IPS-NIHi11 (cell line): ENCODE measurements at regions not wholly inside any gene's neighbourhood (a gene's known extent, or its start where the extent isn't known, plus 50 kb on each side); places are given as distances from the start of the nearest gene placed in this dataset.
"Not testable (repeated sequence)": the region's sequence is repeated elsewhere in the genome, so short reads cannot be mapped to it uniquely, and the experiment has no call there.

Source experiments
- DNase-seq: peaks from one replicate; pipeline ENCODE4 v3.0.0; 2012; ENCODE audit warnings: mixed read lengths, low spot score

GRCh38 chr16:9141813-9142212, 50.4 kb downstream of the HAPSTR1 start:
- DNase-seq: no peak

DNA sequence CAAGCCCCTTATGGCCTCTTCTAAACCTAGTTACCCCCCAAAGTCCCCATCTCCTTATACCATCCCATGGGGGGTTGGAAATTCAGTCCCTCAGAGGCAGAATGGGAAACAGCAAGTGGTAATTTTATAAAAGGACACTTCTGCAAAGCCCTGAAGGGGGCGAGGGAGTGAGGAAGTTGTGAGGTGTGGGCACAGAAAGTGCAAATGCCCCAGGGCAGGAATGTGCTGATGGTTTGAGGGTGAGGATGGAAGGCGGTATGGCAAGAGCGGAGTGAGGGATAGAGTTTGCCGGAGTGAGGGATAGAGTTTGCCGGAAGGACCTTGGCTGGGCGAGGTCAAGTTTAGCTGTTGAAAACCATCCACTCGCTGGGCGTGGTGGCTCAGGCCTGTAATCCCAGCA, 52.7 kb downstream of the HAPSTR1 start:
- DNase-seq: no peak

DNA sequence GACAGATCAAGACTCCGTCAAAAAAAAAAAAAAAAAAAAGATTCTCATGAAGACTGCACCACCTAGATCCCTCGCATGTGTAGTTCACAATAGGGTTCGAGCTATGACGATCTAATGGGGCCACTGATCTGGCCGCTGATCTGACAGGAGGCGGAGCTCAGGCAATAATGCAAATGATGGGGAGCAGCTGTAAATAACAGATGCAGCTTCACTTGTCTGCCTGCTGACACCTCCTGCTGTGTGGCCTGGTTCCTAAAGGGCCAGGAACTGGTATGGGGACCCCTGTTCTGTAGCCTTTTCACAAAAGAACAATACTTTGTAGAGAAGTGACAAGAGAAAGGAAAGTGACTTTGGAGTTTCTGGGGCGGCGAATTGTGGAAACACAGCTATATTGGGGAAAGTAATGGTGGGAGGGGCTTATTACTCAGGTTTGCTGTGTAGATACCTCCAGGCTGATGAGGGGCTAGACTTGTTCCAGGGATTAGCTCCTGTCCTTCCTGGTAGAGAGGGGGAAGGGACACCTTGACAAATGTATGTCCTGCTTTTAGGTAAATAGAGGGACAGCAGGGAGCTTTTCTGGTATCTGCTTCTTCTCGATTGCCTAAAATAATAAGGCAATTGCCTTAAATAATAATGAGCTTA, 57.1 kb downstream of the HAPSTR1 start:
- DNase-seq: no peak

DNA sequence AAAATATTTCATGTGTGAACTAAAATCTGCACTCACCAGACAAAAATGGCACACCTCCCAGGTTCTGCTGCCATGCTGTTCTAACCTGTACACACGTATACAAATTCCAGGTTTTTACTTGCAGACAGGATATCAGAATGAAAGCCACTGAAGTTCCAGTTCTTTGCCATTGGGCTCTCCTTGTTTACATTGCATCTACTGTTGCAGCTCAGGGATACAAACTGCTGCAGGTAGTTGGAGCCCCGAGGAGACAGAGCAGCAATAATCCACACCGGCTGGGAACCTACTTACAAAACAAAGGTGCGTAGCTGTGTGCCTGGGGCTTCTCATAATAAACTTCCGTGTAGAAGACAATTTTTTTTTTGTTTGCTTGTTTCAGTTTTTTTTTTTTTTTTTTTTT, 59.6 kb downstream of the HAPSTR1 start:
- no peak for DNase-seq

- no peak for DNase-seq
Observed at GRCh38 chr16:9151597-9151996, 60.2 kb downstream of the HAPSTR1 start.

GRCh38 chr16:9152649-9153501, 61.4 kb downstream of the HAPSTR1 start:
- DNase-seq: no peak

DNA sequence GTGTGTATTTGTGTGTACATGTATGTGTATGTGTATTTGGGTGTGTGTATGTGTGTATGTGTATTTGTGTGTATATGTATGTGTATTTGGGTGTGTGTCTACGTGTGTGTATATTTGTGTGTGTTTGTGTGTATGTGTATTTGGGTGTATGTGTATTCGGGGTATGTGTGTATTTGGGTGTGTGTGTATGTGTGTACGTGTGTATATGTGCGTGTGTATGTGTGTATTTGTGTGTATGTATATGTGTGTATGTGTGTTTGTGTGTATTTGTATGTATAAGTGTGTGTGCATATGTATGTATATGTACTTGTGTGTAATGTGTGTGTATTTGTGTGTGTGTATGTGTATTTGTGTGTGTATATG, 62.0 kb downstream of the HAPSTR1 start:
- DNase-seq: no peak

DNA sequence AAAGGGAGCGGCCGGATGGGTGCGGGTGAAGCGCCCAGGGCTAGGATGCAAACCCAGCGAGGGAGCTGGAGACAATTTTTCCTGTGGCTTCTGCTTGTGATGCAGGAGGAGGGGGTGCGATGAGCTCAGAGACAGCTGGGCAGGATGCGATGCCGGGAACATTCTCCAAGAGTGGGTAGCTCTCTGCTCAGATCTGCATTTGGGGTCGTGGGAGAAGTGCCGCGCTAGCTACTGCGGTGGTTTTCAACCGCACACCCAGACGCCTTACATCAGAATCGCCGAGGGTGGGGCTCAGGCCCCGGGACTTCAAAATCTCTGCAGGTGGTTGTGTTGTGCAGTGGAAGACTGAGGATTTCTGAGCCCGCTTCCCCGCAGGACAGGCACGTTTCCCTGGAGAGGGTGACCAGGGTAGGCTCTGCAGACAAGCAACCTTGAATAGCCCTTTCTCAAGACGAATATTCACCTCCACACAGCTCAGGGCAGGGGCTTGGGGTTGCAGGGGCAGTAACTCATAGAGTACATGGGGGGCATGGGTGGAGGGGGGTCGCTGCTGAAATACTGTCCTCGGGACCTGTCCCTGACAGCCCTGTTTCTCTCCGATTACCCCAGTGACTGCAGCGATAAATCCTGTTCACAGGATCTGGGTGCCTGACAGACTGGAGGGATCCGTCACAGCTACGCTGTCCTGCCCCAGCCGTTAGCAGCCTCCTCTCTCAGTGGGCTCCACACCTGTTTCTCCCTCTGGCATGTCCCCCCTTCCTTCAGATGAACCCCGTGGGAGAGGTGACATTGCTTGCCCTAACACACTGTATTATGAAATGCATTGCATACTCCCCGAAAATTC, 63.3 kb downstream of the HAPSTR1 start:
- DNase-seq: no peak

- no peak for DNase-seq
Observed at GRCh38 chr16:9155871-9156270, 64.4 kb downstream of the HAPSTR1 start.

DNA sequence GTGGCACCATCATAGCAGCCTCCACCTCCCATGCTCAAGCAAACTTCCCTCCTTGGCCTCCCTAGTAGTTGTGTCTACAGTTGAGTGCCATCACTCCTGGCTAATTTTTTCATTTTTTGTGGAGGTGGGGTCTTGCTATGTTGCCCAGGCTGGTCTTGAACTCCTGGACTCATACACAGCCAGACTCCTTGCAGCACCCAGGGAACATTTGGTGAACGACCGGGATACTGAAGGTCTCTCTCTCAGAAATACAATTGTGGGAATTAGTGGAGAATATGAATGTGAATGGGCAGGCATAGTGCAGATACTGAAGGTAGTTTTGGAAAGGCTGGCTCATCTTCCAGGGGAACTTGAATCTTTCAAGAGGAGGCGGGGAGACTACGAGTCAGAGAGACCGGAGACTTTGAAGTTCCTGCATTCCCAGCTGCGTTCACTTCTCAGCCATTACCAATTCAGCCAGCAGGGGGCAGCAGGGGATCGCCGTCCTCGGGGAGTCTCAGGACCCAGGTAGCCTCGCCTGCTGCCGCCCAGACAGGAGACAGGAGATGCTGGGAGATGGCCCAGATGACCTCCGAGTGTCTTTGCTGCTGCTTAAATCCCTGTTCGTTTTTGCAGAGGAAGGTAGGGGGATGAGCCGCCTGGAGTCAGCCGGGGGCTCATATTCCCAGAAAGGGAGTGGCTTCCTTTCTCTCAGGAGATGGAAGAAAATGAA, 68.6 kb downstream of the HAPSTR1 start:
- peak; percentile 83 for DNase-seq

GRCh38 chr16:9160551-9160911, 69.1 kb downstream of the HAPSTR1 start:
- DNase-seq: no peak

DNA sequence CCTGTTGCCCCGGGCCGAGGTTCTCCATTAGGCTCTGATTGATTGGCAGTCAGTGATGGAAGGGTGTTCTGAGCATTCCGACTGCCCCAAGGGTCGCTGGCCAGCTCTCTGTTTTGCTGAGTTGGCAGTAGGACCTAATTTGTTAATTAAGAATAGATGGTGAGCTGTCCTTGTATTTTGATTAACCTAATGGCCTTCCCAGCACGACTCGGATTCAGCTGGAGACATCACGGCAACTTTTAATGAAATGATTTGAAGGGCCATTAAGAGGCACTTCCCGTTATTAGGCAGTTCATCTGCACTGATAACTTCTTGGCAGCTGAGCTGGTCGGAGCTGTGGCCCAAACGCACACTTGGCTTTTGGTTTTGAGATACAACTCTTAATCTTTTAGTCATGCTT, 74.2 kb downstream of the HAPSTR1 start:
- no peak for DNase-seq

GRCh38 chr16:9166326-9166993, 75.0 kb downstream of the HAPSTR1 start:
- not testable (repeated sequence) for DNase-seq

GRCh38 chr16:9169094-9169493, 77.7 kb downstream of the HAPSTR1 start:
- no peak for DNase-seq

DNA sequence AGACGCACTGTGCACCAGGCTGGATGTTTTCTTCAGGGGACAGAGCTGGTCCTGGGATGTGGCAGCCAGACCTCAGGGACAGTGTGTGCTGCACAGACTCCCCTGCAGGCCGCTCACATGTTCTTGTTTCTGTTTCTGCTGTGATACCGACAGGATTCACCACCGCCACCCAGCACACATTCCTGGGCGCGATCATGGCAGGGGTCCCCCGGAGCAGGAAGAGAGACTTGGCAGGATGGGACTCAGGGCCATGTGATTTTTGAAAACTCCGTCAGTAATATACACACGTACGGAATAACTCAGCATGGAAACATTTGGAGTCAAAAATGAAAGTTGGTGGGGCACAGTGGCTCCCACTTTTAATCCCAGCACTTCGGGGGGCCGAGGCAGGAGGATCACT, 79.0 kb downstream of the HAPSTR1 start:
- no peak for DNase-seq

DNA sequence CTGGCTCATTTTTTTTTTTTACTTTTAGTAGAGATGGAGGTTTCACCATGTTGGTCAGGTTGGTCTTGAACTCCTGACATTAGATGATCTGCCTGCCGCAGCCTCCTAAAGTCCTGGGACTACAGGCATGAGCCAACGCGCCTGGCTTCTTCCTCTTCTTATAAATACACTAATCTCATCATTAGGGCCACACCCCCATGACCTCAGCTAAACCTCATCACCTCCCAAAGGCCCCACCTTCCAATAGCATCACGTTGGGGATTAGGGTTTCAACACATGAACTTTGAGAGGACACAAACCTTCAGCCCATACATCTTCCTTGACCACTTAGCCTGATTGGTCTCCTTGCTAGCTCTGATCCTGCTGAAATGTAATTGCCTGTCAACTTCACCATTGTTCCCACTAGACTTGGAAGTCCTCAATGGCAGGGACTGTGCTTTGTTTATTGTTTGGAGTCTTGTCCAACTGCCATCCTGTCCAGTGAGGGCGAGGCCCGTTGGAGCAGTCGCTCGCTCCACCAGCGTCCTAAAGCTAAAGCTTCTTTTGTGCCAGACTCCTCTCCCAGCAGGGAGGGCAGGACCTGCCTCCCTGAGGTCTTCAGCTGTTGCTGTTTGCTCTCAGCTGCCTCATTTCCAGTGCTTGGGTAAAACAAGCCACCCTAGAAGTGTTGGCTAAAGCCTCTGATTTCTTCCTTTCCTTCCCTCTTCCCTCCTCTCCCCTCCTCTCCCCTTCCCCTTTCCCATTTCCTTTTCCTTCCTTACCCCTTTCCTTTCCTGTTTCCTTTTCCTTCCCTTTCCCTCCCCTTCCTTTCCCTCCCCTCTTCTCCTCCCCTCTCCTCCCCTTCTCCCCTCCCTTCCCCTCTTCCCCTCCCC, 85.3 kb downstream of the HAPSTR1 start:
- no peak for DNase-seq

DNA sequence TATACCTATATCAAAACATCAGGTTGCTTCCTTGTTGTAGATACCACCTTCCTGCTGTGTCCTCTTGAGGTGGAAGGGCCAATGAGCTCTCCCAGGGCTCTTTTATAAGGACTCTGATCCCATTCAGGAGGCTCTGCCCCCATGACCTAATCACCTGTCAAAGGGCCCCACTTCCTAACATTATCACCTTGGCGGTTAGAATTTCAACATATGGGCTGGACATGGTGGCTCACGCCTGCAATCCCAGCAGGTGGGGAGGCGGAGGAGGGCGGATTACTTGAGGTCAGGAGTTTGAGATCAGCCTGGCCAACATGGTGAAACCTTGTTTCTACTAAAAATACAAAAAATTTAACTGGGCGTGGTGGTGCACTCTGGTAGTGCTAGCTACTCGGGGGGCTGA, 86.4 kb downstream of the HAPSTR1 start:
- DNase-seq: no peak

GRCh38 chr16:9183682-9184353, 92.4 kb downstream of the HAPSTR1 start:
- DNase-seq: no peak

DNA sequence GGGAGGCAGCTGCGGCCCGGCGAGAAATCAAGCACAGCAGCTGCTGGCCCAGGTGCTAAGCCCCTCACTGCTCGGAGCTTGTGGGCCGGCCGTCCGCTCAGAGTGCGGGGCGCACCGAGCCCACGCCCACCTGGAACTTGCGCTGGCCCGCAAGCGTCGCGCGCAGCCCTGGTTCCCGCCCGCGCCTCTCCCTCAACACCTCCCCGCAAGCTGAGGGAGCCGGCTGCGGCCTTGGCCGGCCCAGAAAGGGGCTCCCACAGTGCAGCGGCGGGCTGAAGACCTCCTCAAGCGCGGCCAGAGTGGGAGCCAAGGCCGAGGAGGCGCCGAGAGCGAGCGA, 92.9 kb downstream of the HAPSTR1 start:
- DNase-seq: no peak

- DNase-seq: no peak
Observed at GRCh38 chr16:9185381-9185780, 93.9 kb downstream of the HAPSTR1 start.
